ENCODE measurements at regions not wholly inside any gene's neighbourhood (a gene's known extent, or its start where the extent isn't known, plus 50 kb on each side); places are given as distances from the start of the nearest gene placed in this dataset.

DNA sequence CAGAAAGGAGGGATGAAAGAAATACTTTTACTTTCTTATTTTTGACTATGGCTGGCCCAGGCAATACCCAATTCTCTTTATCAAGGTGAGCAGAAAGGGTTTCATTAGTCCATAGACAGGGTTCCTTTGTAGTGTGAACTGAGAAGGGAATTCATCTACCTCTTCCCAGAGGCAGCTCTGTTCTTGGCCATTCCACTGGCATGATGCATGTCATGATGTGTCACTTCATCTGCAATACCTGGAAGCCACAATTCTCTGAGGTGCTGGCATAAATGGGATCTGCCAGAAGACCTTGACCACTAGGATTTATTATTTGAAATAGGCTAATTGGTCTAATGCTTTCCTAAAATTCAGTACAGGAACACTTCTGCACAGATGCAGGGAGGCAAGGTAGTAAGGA is 542.8 kb downstream of the RFC3 start:
- TF ChIP-seq, protein P1, sequence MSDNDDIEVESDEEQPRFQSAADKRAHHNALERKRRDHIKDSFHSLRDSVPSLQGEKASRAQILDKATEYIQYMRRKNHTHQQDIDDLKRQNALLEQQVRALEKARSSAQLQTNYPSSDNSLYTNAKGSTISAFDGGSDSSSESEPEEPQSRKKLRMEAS (IDR thresholded peaks at IDR 0.05; ENCODE audit: insufficient read depth, insufficient read length): no peak
- TF ChIP-seq JUN (IDR thresholded peaks at IDR 0.05; ENCODE audit: borderline replicate concordance, insufficient read depth, insufficient read length, low read depth) (no peak), POLR2AphosphoS5 (IDR thresholded peaks at IDR 0.05; ENCODE audit: insufficient read depth, low read depth, low read length) (no peak)
- Histone ChIP-seq H3K36me3 (ENCODE audit: control insufficient read depth in 2 of 2, extremely low read depth in 1 of 2, insufficient read depth in 2 of 2, low read length in 2 of 2) (no peaks in the 10 kb centered on the region), H3K4me2 (ENCODE audit: insufficient read depth, low read length) (no peak overlapping the region), H2AFZ (ENCODE audit: low read depth, low read length) (no peak overlapping the region), H3K27ac (ENCODE audit: insufficient read depth, low read depth, low read length) (no peak overlapping the region), H3K4me1 (ENCODE audit: control insufficient read depth, extremely low read depth, insufficient read depth, low read length) (peaks cover 16% of the 10 kb centered on the region), H3K9me3 (replicated peaks; ENCODE audit: control insufficient read depth, insufficient read depth, low read length) (no peaks in the 10 kb centered on the region), H3K9ac (replicated peaks; ENCODE audit: extremely low read depth, insufficient read depth, low read length) (no peak overlapping the region), H3K9me1 (replicated peaks; ENCODE audit: control insufficient read depth, extremely low read depth, insufficient read depth, low read length) (no peaks in the 10 kb centered on the region), H3K27me3 (ENCODE audit: control insufficient read depth in 2 of 2, insufficient read depth in 2 of 2, low read length in 2 of 2) (no peaks in the 10 kb centered on the region), H3K4me3 (replicated peaks in 1 of 3; ENCODE audit: insufficient read depth in 1 of 3, low read depth in 1 of 3, low read length in 3 of 3) (no peak overlapping the region), H3K79me2 (ENCODE audit: control insufficient read depth, insufficient read depth, low read length) (no peaks in the 10 kb centered on the region), H4K20me1 (replicated peaks; ENCODE audit: control insufficient read depth, extremely low read depth, insufficient read depth, low read length) (no peaks in the 10 kb centered on the region)
- no peak for FAIRE-seq
- no peak for DNase-seq (ENCODE audit: low read depth, low spot score)
- dilution Hi-C loops (cut with MboI; ENCODE audit: extremely low pct_ligation_motif_present, low sequenced_read_pairs): no loop called here
- POLR2A ChIA-PET: no interaction called here
- no TSS peak for BruUV-seq (replicated peaks)
- CTCF ChIA-PET: no interaction called here
- intact Hi-C loops (cut with micrococcal nuclease): no loop called here

GRCh38 chr13:34361560-34361959 is 543.6 kb downstream of the RFC3 start:
- no peak for FAIRE-seq
- no peak for DNase-seq (ENCODE audit: low read depth, low spot score)
- TF ChIP-seq JUN (IDR thresholded peaks at IDR 0.05; ENCODE audit: borderline replicate concordance, insufficient read depth, insufficient read length, low read depth) (no peak), MYC (IDR thresholded peaks at IDR 0.05; ENCODE audit: low read depth, low read length) (no peak), POLR2AphosphoS5 (IDR thresholded peaks at IDR 0.05; ENCODE audit: insufficient read depth, low read depth, low read length) (no peak), POLR2A (IDR thresholded peaks at IDR 0.05; ENCODE audit: low read depth, low read length) (no peak), GATA2 (IDR thresholded peaks at IDR 0.05; ENCODE audit: insufficient read depth, insufficient read length, low read depth, low read length) (no peak), FOS (IDR thresholded peaks at IDR 0.05; ENCODE audit: borderline replicate concordance, insufficient read depth, low read length) (no peak), EZH2 (IDR thresholded peaks at IDR 0.05; ENCODE audit: borderline replicate concordance, low read depth, low read length, severe bottlenecking) (no peak)
- TF ChIP-seq, protein P1 (IDR thresholded peaks at IDR 0.05; ENCODE audit: insufficient read depth, insufficient read length): no peak
- TF ChIP-seq, protein P2, sequence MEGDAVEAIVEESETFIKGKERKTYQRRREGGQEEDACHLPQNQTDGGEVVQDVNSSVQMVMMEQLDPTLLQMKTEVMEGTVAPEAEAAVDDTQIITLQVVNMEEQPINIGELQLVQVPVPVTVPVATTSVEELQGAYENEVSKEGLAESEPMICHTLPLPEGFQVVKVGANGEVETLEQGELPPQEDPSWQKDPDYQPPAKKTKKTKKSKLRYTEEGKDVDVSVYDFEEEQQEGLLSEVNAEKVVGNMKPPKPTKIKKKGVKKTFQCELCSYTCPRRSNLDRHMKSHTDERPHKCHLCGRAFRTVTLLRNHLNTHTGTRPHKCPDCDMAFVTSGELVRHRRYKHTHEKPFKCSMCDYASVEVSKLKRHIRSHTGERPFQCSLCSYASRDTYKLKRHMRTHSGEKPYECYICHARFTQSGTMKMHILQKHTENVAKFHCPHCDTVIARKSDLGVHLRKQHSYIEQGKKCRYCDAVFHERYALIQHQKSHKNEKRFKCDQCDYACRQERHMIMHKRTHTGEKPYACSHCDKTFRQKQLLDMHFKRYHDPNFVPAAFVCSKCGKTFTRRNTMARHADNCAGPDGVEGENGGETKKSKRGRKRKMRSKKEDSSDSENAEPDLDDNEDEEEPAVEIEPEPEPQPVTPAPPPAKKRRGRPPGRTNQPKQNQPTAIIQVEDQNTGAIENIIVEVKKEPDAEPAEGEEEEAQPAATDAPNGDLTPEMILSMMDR (IDR thresholded peaks at IDR 0.05; ENCODE audit: extremely low read depth in 1 of 2, insufficient read depth in 1 of 2, low read depth in 1 of 2, low read length in 2 of 2): no peak
- Histone ChIP-seq H3K4me2 (ENCODE audit: insufficient read depth, low read length) (no peak overlapping the region), H3K9me3 (replicated peaks; ENCODE audit: control insufficient read depth, insufficient read depth, low read length) (no peaks in the 10 kb centered on the region), H4K20me1 (replicated peaks; ENCODE audit: control insufficient read depth, extremely low read depth, insufficient read depth, low read length) (no peaks in the 10 kb centered on the region), H2AFZ (ENCODE audit: low read depth, low read length) (no peak overlapping the region), H3K36me3 (ENCODE audit: control insufficient read depth in 2 of 2, extremely low read depth in 1 of 2, insufficient read depth in 2 of 2, low read length in 2 of 2) (no peaks in the 10 kb centered on the region), H3K79me2 (ENCODE audit: control insufficient read depth, insufficient read depth, low read length) (no peaks in the 10 kb centered on the region), H3K4me3 (replicated peaks in 1 of 3; ENCODE audit: insufficient read depth in 1 of 3, low read depth in 1 of 3, low read length in 3 of 3) (no peak overlapping the region), H3K9ac (replicated peaks; ENCODE audit: extremely low read depth, insufficient read depth, low read length) (no peak overlapping the region), H3K27me3 (ENCODE audit: control insufficient read depth in 2 of 2, insufficient read depth in 2 of 2, low read length in 2 of 2) (no peaks in the 10 kb centered on the region), H3K27ac (ENCODE audit: insufficient read depth, low read depth, low read length) (no peak overlapping the region), H3K9me1 (replicated peaks; ENCODE audit: control insufficient read depth, extremely low read depth, insufficient read depth, low read length) (no peaks in the 10 kb centered on the region), H3K4me1 (ENCODE audit: control insufficient read depth, extremely low read depth, insufficient read depth, low read length) (peaks cover 13% of the 10 kb centered on the region)
- BruUV-seq (replicated peaks): no TSS peak
- ChIA-PET POLR2A (no interaction called here), CTCF (no interaction called here)
- dilution Hi-C loops (cut with MboI; ENCODE audit: extremely low pct_ligation_motif_present, low sequenced_read_pairs): no loop called here
- intact Hi-C loops (cut with micrococcal nuclease): no loop called here
